Breast epithelium (tissue), 4 donors: ENCODE measurements at regions not wholly inside any gene's neighbourhood (a gene's known extent, or its start where the extent isn't known, plus 50 kb on each side); places are given as distances from the start of the nearest gene placed in this dataset.

ENCODE experiments used
- DNase-seq, 2 donors: peaks; one replicate each; pipeline ENCODE4 v3.0.0-alpha.2; 2019; ENCODE audit warnings: low spot score in 2 of 2
- H3K27ac ChIP-seq, 2 donors: fragments of 200-600 bp; sonication (generic) in 1 of 2; one replicate each; pipeline ENCODE4 v1.5.1; 2016 to 2019; ENCODE audit warnings: mild to moderate bottlenecking in 1 of 2
- H3K27me3 ChIP-seq, 2 donors: fragments of 200-600 bp; sonication (generic) in 1 of 2; one replicate each; pipeline versions ENCODE4 v1.5.1 to v1.6.0; 2017 to 2019; ENCODE audit warnings: control low read depth in 1 of 2, mild to moderate bottlenecking in 1 of 2
- H3K36me3 ChIP-seq: fragments of 200-600 bp; one replicate; pipeline ENCODE4 v1.5.1; 2019
- H3K4me1 ChIP-seq, 2 donors: fragments of 200-600 bp; sonication (generic); one replicate each; pipeline ENCODE4 v1.5.1; 2016 to 2019; ENCODE audit warnings: control low read depth in 1 of 2
- H3K4me3 ChIP-seq, 3 donors: fragments of 200-600 bp; sonication (generic); 1 replicate in 2 of 3; 2 replicates in 1 of 3; pipeline ENCODE4 v1.5.1; 2016 to 2019; ENCODE audit warnings: mild to moderate bottlenecking in 3 of 3, moderate library complexity in 2 of 3
- H3K9me3 ChIP-seq, 2 donors: fragments of 200-600 bp; sonication (generic) in 1 of 2; one replicate each; pipeline ENCODE4 v1.5.1; 2016 to 2019; ENCODE audit warnings: control low read depth in 1 of 2
- POLR2A ChIP-seq: fragments of 450-650 bp; IDR thresholded peaks from one replicate; pipeline ENCODE4 v1.6.1; 2016; ENCODE audit warnings: antibody characterized with exemption, mild to moderate bottlenecking, moderate library complexity
- POLR2AphosphoS5 ChIP-seq, 3 donors: sonication (generic); formaldehyde crosslinking; IDR thresholded peaks; one replicate each; pipeline ENCODE4 v1.6.1; 2017; ENCODE audit warnings: antibody characterized with exemption in 3 of 3
- intact Hi-C: fragments of 100-400 bp; cut with DNase I; formaldehyde crosslinking; loops from one replicate; pipeline ENCODE4 v1.15.1; 2023; ENCODE audit warnings: low total_unique reads
- TF ChIP-seq, protein P1 (sequence below), 3 donors: fragments of 450-650 bp; IDR thresholded peaks; one replicate each; pipeline ENCODE4 v1.5.1; 2016 to 2017; ENCODE audit warnings: antibody characterized with exemption in 3 of 3, mild to moderate bottlenecking in 3 of 3, moderate library complexity in 3 of 3

DNA sequence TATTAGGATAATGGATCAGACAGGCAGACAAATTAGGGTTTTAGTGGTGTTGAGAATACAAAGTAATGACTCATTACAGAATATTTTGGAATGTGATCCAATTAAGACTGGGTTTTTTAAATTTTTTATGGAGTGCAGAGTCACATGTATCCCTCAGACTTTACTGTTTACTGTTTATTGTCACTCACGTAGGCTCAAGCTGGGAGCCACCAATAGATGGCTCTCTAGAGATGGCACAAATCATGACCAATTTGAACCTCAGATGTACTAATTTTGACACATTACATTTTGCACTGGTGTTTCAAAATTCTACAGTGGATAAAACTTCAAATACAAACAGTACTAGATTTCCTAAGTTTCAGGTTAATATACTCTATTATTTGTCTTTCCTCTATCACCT lies 53.6 kb upstream of the ANO3 start:
- no peaks in the 10 kb centered on the region for H3K36me3 ChIP-seq
- H3K4me1 ChIP-seq = no peaks in the 10 kb centered on the region
- no peak overlapping the region for H3K27ac ChIP-seq
- H3K9me3 ChIP-seq = no peaks in the 10 kb centered on the region
- H3K4me3 ChIP-seq = no peak overlapping the region
- TF ChIP-seq POLR2AphosphoS5 (IDR thresholded peaks at IDR 0.05) (no peak), POLR2A (no peak)
- TF ChIP-seq, protein P1, sequence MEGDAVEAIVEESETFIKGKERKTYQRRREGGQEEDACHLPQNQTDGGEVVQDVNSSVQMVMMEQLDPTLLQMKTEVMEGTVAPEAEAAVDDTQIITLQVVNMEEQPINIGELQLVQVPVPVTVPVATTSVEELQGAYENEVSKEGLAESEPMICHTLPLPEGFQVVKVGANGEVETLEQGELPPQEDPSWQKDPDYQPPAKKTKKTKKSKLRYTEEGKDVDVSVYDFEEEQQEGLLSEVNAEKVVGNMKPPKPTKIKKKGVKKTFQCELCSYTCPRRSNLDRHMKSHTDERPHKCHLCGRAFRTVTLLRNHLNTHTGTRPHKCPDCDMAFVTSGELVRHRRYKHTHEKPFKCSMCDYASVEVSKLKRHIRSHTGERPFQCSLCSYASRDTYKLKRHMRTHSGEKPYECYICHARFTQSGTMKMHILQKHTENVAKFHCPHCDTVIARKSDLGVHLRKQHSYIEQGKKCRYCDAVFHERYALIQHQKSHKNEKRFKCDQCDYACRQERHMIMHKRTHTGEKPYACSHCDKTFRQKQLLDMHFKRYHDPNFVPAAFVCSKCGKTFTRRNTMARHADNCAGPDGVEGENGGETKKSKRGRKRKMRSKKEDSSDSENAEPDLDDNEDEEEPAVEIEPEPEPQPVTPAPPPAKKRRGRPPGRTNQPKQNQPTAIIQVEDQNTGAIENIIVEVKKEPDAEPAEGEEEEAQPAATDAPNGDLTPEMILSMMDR (IDR thresholded peaks at IDR 0.05) = no peak
- no peak for DNase-seq
- peaks cover 0 to 7% of the 10 kb centered on the region in 2 donors for H3K27me3 ChIP-seq
- intact Hi-C loops = no loop called here
